Right renal cortex interstitium (tissue), 3 donors: ENCODE measurements at regions not wholly inside any gene's neighbourhood (a gene's known extent, or its start where the extent isn't known, plus 50 kb on each side); places are given as distances from the start of the nearest gene placed in this dataset.

Source experiments
- DNase-seq, 3 donors: peaks; one replicate each; pipeline ENCODE4 v3.0.0-alpha.2; 2013; ENCODE audit warnings: low read depth in 3 of 3, low spot score in 2 of 3

GRCh38 chr5:112614986-112615385 is 122.7 kb upstream of the APC start:
- DNase-seq = no peak

GRCh38 chr5:112616812-112617547 is 120.7 kb upstream of the APC start:
- DNase-seq = no peak

- no peak for DNase-seq
Measured at GRCh38 chr5:112625246-112625645, 112.4 kb upstream of the APC start.

- no peak for DNase-seq
Measured at GRCh38 chr5:112625689-112626438, 111.8 kb upstream of the APC start.

GRCh38 chr5:112626715-112627114 is 111.0 kb upstream of the APC start:
- DNase-seq = no peak

GRCh38 chr5:112628214-112628980 is 109.3 kb upstream of the APC start:
- DNase-seq = no peak

- DNase-seq = no peak
Measured at GRCh38 chr5:112630246-112631009, 107.3 kb upstream of the APC start.

- no peak for DNase-seq
Measured at GRCh38 chr5:112634166-112634565, 103.5 kb upstream of the APC start.

GRCh38 chr5:112634796-112635195 is 102.9 kb upstream of the APC start:
- no peak for DNase-seq

GRCh38 chr5:112635276-112635675 is 102.4 kb upstream of the APC start:
- DNase-seq = no peak

- no peak for DNase-seq
Measured at GRCh38 chr5:112635771-112636731, 101.6 kb upstream of the APC start.

- DNase-seq = no peak
Measured at GRCh38 chr5:112636751-112637150, 100.9 kb upstream of the APC start.

- no peak for DNase-seq
Measured at GRCh38 chr5:112637343-112637742, 100.3 kb upstream of the APC start.

GRCh38 chr5:112640546-112640945 is 97.1 kb upstream of the APC start:
- DNase-seq = no peak

GRCh38 chr5:112641515-112642110 is 96.1 kb upstream of the APC start:
- DNase-seq = no peak

GRCh38 chr5:112642885-112643284 is 94.8 kb upstream of the APC start:
- DNase-seq = no peak

GRCh38 chr5:112643339-112643971 is 94.2 kb upstream of the APC start:
- DNase-seq = no peak

GRCh38 chr5:112646139-112646936 is 91.3 kb upstream of the APC start:
- DNase-seq = no peak
